GM23248 (cell line): ENCODE measurements at regions not wholly inside any gene's neighbourhood (a gene's known extent, or its start where the extent isn't known, plus 50 kb on each side); places are given as distances from the start of the nearest gene placed in this dataset.

Experiments
- EZH2 ChIP-seq: fragments of 200-600 bp; sonication (generic); IDR thresholded peaks from 2 replicates; pipeline ENCODE4 v1.6.1; 2018; ENCODE audit warnings: antibody characterized with exemption, mild to moderate bottlenecking; ENCODE audit not compliant: insufficient read depth, poor library complexity, severe bottlenecking
- EZH2phosphoT487 ChIP-seq: fragments of 200-600 bp; sonication (generic); IDR thresholded peaks from 2 replicates; pipeline ENCODE4 v1.6.1; 2018; ENCODE audit warnings: antibody characterized with exemption, moderate library complexity, mild to moderate bottlenecking, low read depth; ENCODE audit not compliant: insufficient read depth

GRCh38 chr4:11769434-11769833 lies 340.7 kb upstream of the HS3ST1 start:
- no peak for TF ChIP-seq EZH2
- TF ChIP-seq EZH2phosphoT487, result no peak
